Neural cell (in vitro differentiated cells): ENCODE measurements at regions not wholly inside any gene's neighbourhood (a gene's known extent, or its start where the extent isn't known, plus 50 kb on each side); places are given as distances from the start of the nearest gene placed in this dataset.

Experiments
- H2AFZ ChIP-seq: fragments of 200-600, 300-800 bp; sonication (generic), shearing (Covaris generic); 2 replicates; pipeline ENCODE4 v1.6.0; 2014; ENCODE audit warnings: low read depth, mild to moderate bottlenecking, antibody characterized with exemption, low read length, moderate library complexity
- H3F3A ChIP-seq: fragments of 200-600 bp; shearing (Covaris generic); 2 replicates; pipeline ENCODE4 v1.6.1; 2016; ENCODE audit warnings: mild to moderate bottlenecking, moderate library complexity, mixed read lengths, antibody characterized with exemption, low read length; ENCODE audit not compliant: insufficient read depth, poor library complexity, severe bottlenecking
- H3K27ac ChIP-seq: fragments of 200-600, 300-800 bp; sonication (generic), shearing (Covaris generic); 2 replicates; pipeline ENCODE4 v1.5.1; 2014; ENCODE audit warnings: mild to moderate bottlenecking, low read length, moderate library complexity
- H3K27me3 ChIP-seq: fragments of 300-800, 200-600 bp; sonication (generic), shearing (Covaris generic); 2 replicates; pipeline ENCODE4 v1.6.0; 2014; ENCODE audit warnings: mild to moderate bottlenecking, low read depth, low read length, moderate library complexity; ENCODE audit not compliant: insufficient read depth
- H3K36me3 ChIP-seq: fragments of 300-800, 200-600 bp; sonication (generic), shearing (Covaris generic); 2 replicates; pipeline ENCODE4 v1.5.1; 2014; ENCODE audit warnings: mild to moderate bottlenecking, antibody characterized with exemption, low read length, moderate library complexity; ENCODE audit not compliant: insufficient read depth
- H3K4me2 ChIP-seq: fragments of 300-800, 200-600 bp; sonication (generic), shearing (Covaris generic); 2 replicates; pipeline ENCODE4 v1.6.0; 2014; ENCODE audit warnings: mild to moderate bottlenecking, low read length
- H3K4me3 ChIP-seq: fragments of 300-800, 200-600 bp; sonication (generic), shearing (Covaris generic); 2 replicates; pipeline ENCODE4 v1.5.1; 2014; ENCODE audit warnings: mild to moderate bottlenecking, low read length, moderate library complexity
- H3K79me2 ChIP-seq: fragments of 200-600 bp; shearing (Covaris generic); replicated peaks from 2 replicates; pipeline ENCODE4 v1.6.0; 2014; ENCODE audit warnings: mild to moderate bottlenecking, low read length, moderate library complexity; ENCODE audit not compliant: insufficient read depth
- H3K9ac ChIP-seq: fragments of 300-800, 200-600 bp; sonication (generic), shearing (Covaris generic); 2 replicates; pipeline ENCODE4 v1.6.1; 2016; ENCODE audit warnings: mild to moderate bottlenecking, low read length, mixed read lengths
- H3K9me2 ChIP-seq: fragments of 200-600 bp; shearing (Covaris generic); 2 replicates; pipeline ENCODE4 v1.6.1; 2016; ENCODE audit warnings: mild to moderate bottlenecking, low read length, mixed read lengths; ENCODE audit not compliant: insufficient read depth
- H3K9me3 ChIP-seq: fragments of 200-600, 300-800 bp; sonication (generic), shearing (Covaris generic); 2 replicates; pipeline ENCODE4 v1.6.1; 2016; ENCODE audit warnings: mild to moderate bottlenecking, mixed run types, low read length, moderate library complexity, mixed read lengths
- H4K20me1 ChIP-seq: fragments of 200-600 bp; shearing (Covaris generic); 2 replicates; pipeline ENCODE4 v1.6.1; 2016; ENCODE audit warnings: mild to moderate bottlenecking, mixed run types; ENCODE audit not compliant: insufficient read depth
- EP300 ChIP-seq: fragments of 450-650 bp; conservative IDR thresholded peaks from 2 replicates; pipeline ENCODE4 v1.6.1; 2014; ENCODE audit warnings: antibody characterized with exemption, mild to moderate bottlenecking, moderate library complexity; ENCODE audit not compliant: poor library complexity, severe bottlenecking
- MXI1 ChIP-seq: fragments of 450-650 bp; conservative IDR thresholded peaks from 2 replicates; pipeline ENCODE4 v1.6.1; 2014; ENCODE audit warnings: antibody characterized with exemption, mild to moderate bottlenecking; ENCODE audit not compliant: poor library complexity, severe bottlenecking
- POLR2AphosphoS5 ChIP-seq: IDR thresholded peaks from 2 replicates; pipeline ENCODE4 v1.6.1; 2012
- RAD21 ChIP-seq: fragments of 450-650 bp; conservative IDR thresholded peaks from 2 replicates; pipeline ENCODE4 v1.6.1; 2014; ENCODE audit warnings: antibody characterized with exemption, mild to moderate bottlenecking, moderate library complexity
- SMC3 ChIP-seq: fragments of 450-650 bp; conservative IDR thresholded peaks from 2 replicates; pipeline ENCODE4 v1.6.1; 2014; ENCODE audit warnings: antibody characterized with exemption, mild to moderate bottlenecking, moderate library complexity; ENCODE audit not compliant: poor library complexity
- TAF1 ChIP-seq: IDR thresholded peaks from 2 replicates; pipeline ENCODE4 v1.6.1; 2012; ENCODE audit warnings: low read depth
- TF ChIP-seq, protein P1 (sequence below): fragments of 450-650 bp; IDR thresholded peaks from 2 replicates; pipeline ENCODE4 v1.5.1; 2014; ENCODE audit warnings: antibody characterized with exemption, mild to moderate bottlenecking, moderate library complexity; ENCODE audit not compliant: poor library complexity, severe bottlenecking
- TF ChIP-seq, protein P2 (sequence below): IDR thresholded peaks from 2 replicates; pipeline ENCODE4 v1.6.1; 2012; ENCODE audit warnings: borderline replicate concordance

DNA sequence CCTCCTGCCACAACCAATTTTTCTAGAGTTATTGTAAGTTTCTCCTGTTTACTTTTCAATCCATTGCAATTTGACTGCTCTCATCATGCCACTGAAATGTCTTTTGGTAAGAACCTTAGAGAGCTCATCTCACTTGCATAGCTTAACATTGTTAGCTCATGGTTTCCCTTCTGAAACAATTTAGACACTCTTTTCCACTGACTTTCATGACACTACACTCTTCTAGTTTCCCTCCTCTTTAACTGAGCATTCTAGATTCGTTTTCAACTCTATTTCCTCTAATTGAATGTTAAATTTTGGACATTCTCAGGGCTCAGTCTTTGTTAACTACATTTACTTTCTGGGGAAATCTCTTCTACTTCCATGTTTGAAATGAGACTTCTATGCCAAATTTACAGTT lies 369.1 kb downstream of the JRKL start:
- no peak overlapping the region for H3K4me3 ChIP-seq
- H3K9ac ChIP-seq, result no peak overlapping the region
- H3K79me2 ChIP-seq, result no peaks in the 10 kb centered on the region
- H3F3A ChIP-seq, result no peaks in the 10 kb centered on the region
- no peak overlapping the region for H2AFZ ChIP-seq
- H3K36me3 ChIP-seq, result no peaks in the 10 kb centered on the region
- no peaks in the 10 kb centered on the region for H3K9me2 ChIP-seq
- no peaks in the 10 kb centered on the region for H3K27me3 ChIP-seq
- H3K27ac ChIP-seq, result no peak overlapping the region
- TF ChIP-seq POLR2AphosphoS5 (no peak), EP300 (no peak)
- no peak overlapping the region for H3K4me2 ChIP-seq
- no peaks in the 10 kb centered on the region for H3K9me3 ChIP-seq
- no peaks in the 10 kb centered on the region for H4K20me1 ChIP-seq

DNA sequence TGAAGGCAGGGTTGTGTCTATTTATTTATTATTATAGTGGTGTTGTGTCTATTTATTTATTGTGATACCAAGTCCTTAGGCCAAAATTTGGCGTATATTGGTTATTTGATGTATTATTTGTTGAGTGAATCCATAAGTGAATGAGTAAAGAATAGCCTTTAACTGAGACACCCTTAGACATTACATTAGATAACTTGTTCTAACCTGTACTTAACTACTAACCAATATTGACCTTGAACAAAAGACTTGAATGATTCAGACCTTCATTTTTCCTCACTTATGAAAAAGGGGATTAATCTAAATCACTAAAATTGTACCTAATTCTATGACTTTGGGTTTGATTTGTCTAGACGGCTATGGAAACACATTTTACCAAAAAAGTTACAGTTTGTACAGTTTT lies 370.5 kb downstream of the JRKL start:
- TF ChIP-seq, protein P1, sequence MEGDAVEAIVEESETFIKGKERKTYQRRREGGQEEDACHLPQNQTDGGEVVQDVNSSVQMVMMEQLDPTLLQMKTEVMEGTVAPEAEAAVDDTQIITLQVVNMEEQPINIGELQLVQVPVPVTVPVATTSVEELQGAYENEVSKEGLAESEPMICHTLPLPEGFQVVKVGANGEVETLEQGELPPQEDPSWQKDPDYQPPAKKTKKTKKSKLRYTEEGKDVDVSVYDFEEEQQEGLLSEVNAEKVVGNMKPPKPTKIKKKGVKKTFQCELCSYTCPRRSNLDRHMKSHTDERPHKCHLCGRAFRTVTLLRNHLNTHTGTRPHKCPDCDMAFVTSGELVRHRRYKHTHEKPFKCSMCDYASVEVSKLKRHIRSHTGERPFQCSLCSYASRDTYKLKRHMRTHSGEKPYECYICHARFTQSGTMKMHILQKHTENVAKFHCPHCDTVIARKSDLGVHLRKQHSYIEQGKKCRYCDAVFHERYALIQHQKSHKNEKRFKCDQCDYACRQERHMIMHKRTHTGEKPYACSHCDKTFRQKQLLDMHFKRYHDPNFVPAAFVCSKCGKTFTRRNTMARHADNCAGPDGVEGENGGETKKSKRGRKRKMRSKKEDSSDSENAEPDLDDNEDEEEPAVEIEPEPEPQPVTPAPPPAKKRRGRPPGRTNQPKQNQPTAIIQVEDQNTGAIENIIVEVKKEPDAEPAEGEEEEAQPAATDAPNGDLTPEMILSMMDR, result no peak
- H3K79me2 ChIP-seq, result no peaks in the 10 kb centered on the region
- no peak overlapping the region for H3K27ac ChIP-seq
- no peak overlapping the region for H3K4me3 ChIP-seq
- no peaks in the 10 kb centered on the region for H3K27me3 ChIP-seq
- H2AFZ ChIP-seq, result no peak overlapping the region
- no peaks in the 10 kb centered on the region for H4K20me1 ChIP-seq
- no peaks in the 10 kb centered on the region for H3K36me3 ChIP-seq
- no peak overlapping the region for H3K9ac ChIP-seq
- no peak overlapping the region for H3K4me2 ChIP-seq
- H3K9me3 ChIP-seq, result no peaks in the 10 kb centered on the region
- H3K9me2 ChIP-seq, result no peaks in the 10 kb centered on the region
- H3F3A ChIP-seq, result no peaks in the 10 kb centered on the region

DNA sequence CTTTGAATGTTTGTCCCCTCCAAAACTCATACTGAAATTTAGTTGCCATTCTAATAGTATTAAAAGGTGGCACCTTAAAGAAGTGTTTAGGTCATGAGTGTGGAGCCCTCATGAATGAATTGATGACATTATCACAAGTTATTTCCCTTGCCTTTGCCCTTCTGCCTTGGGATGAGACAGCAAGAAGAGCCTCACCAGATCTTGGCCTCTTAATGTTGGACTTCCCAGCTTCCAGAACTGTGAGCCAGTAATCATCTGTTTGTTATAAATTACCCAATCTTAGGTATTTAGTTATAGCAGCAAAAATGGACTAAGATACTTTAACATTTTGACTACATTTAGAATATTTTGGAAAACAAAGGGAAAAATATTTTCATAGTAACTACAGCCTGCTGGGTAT lies 371.0 kb downstream of the JRKL start:
- TF ChIP-seq SMC3 (no peak), MXI1 (no peak), RAD21 (no peak), EP300 (no peak), TAF1 (no peak), POLR2AphosphoS5 (no peak)
- TF ChIP-seq, protein P2, sequence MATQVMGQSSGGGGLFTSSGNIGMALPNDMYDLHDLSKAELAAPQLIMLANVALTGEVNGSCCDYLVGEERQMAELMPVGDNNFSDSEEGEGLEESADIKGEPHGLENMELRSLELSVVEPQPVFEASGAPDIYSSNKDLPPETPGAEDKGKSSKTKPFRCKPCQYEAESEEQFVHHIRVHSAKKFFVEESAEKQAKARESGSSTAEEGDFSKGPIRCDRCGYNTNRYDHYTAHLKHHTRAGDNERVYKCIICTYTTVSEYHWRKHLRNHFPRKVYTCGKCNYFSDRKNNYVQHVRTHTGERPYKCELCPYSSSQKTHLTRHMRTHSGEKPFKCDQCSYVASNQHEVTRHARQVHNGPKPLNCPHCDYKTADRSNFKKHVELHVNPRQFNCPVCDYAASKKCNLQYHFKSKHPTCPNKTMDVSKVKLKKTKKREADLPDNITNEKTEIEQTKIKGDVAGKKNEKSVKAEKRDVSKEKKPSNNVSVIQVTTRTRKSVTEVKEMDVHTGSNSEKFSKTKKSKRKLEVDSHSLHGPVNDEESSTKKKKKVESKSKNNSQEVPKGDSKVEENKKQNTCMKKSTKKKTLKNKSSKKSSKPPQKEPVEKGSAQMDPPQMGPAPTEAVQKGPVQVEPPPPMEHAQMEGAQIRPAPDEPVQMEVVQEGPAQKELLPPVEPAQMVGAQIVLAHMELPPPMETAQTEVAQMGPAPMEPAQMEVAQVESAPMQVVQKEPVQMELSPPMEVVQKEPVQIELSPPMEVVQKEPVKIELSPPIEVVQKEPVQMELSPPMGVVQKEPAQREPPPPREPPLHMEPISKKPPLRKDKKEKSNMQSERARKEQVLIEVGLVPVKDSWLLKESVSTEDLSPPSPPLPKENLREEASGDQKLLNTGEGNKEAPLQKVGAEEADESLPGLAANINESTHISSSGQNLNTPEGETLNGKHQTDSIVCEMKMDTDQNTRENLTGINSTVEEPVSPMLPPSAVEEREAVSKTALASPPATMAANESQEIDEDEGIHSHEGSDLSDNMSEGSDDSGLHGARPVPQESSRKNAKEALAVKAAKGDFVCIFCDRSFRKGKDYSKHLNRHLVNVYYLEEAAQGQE, result no peak
- Histone ChIP-seq H3K36me3 (no peaks in the 10 kb centered on the region), H3K4me3 (no peak overlapping the region), H3K9ac (no peak overlapping the region), H3K9me3 (no peaks in the 10 kb centered on the region), H4K20me1 (no peaks in the 10 kb centered on the region), H3K9me2 (no peaks in the 10 kb centered on the region), H3K27ac (no peak overlapping the region), H3K4me2 (no peak overlapping the region), H3F3A (no peaks in the 10 kb centered on the region), H3K79me2 (no peaks in the 10 kb centered on the region), H3K27me3 (no peaks in the 10 kb centered on the region), H2AFZ (no peak overlapping the region)
